ENCODE measurements at regions not wholly inside any gene's neighbourhood (a gene's known extent, or its start where the extent isn't known, plus 50 kb on each side); places are given as distances from the start of the nearest gene placed in this dataset.
"Not testable (repeated sequence)": the region's sequence is repeated elsewhere in the genome, so short reads cannot be mapped to it uniquely, and the experiment has no call there.

GRCh38 chr3:118504906-118505305 is 529.7 kb downstream of the IGSF11 start:
- no peak for DNase-seq

- no peak for DNase-seq
Measured at GRCh38 chr3:118505784-118506183, 528.9 kb downstream of the IGSF11 start.

- no peak for DNase-seq
Measured at GRCh38 chr3:118511402-118511801, 523.2 kb downstream of the IGSF11 start.

GRCh38 chr3:118512301-118512700 is 522.3 kb downstream of the IGSF11 start:
- no peak for DNase-seq

- DNase-seq = no peak
Measured at GRCh38 chr3:118525077-118525476, 509.6 kb downstream of the IGSF11 start.

GRCh38 chr3:118526758-118527513 is 507.7 kb downstream of the IGSF11 start:
- no peak for DNase-seq

GRCh38 chr3:118527514-118528044 is 507.1 kb downstream of the IGSF11 start:
- no peak for DNase-seq

GRCh38 chr3:118529554-118529953 is 505.1 kb downstream of the IGSF11 start:
- no peak for DNase-seq

GRCh38 chr3:118530350-118530922 is 504.2 kb downstream of the IGSF11 start:
- DNase-seq = no peak

GRCh38 chr3:118530927-118531356 is 503.7 kb downstream of the IGSF11 start:
- DNase-seq = not testable (repeated sequence)

- no peak for DNase-seq
Measured at GRCh38 chr3:118531816-118532215, 502.8 kb downstream of the IGSF11 start.

- no peak for DNase-seq
Measured at GRCh38 chr3:118533676-118534075, 501.0 kb downstream of the IGSF11 start.

GRCh38 chr3:118534519-118534918 is 500.1 kb downstream of the IGSF11 start:
- no peak for DNase-seq

- no peak for DNase-seq
Measured at GRCh38 chr3:118536764-118537163, 497.9 kb downstream of the IGSF11 start.

- no peak for DNase-seq
Measured at GRCh38 chr3:118537454-118537853, 497.2 kb downstream of the IGSF11 start.

GRCh38 chr3:118538187-118538586 is 496.5 kb downstream of the IGSF11 start:
- no peak for DNase-seq

- not testable (repeated sequence) for DNase-seq
Measured at GRCh38 chr3:118539820-118540447, 494.7 kb downstream of the IGSF11 start.

- not testable (repeated sequence) for DNase-seq
Measured at GRCh38 chr3:118540448-118540821, 494.2 kb downstream of the IGSF11 start.

GRCh38 chr3:118540826-118541225 is 493.8 kb downstream of the IGSF11 start:
- no peak for DNase-seq

- DNase-seq = no peak
Measured at GRCh38 chr3:118541796-118542195, 492.9 kb downstream of the IGSF11 start.

GRCh38 chr3:118543832-118544231 is 490.8 kb downstream of the IGSF11 start:
- DNase-seq = no peak

- DNase-seq = no peak
Measured at GRCh38 chr3:118544458-118544857, 490.2 kb downstream of the IGSF11 start.

- DNase-seq = no peak
Measured at GRCh38 chr3:118548434-118548833, 486.2 kb downstream of the IGSF11 start.

GRCh38 chr3:118550122-118550521 is 484.5 kb downstream of the IGSF11 start:
- DNase-seq = no peak

Data from DMS 273 treated with DMSO at 0.1 percent for 48 hours (cell line).